Adrenal gland (tissue), 5 donors: ENCODE measurements at regions not wholly inside any gene's neighbourhood (a gene's known extent, or its start where the extent isn't known, plus 50 kb on each side); places are given as distances from the start of the nearest gene placed in this dataset.

ENCODE experiments used
- CTCF ChIP-seq, 6 experiments: fragments of 450-650 bp in 4 of 6; fragments of 200-600 bp in 2 of 6; sonication (generic) in 1 of 6; IDR thresholded peaks; 1 replicate in 5 of 6; 2 replicates in 1 of 6; pipeline versions ENCODE4 v1.5.1 to v1.8.0; 2016 to 2021; ENCODE audit warnings: antibody characterized with exemption in 6 of 6, mild to moderate bottlenecking in 2 of 6, moderate library complexity in 1 of 6
- POLR2A ChIP-seq, 2 donors: fragments of 450-650 bp; IDR thresholded peaks; one replicate each; pipeline ENCODE4 v1.6.1; 2017; ENCODE audit warnings: antibody characterized with exemption in 2 of 2, mild to moderate bottlenecking in 2 of 2, moderate library complexity in 1 of 2
- donor health status: DM: no; HTN: no; CAD: no.

- TF ChIP-seq CTCF (IDR thresholded peaks at IDR 0.05) (no peak), POLR2A (IDR thresholded peaks at IDR 0.05) (no peak)
These were observed 118.5 kb upstream of the MIR17HG start for GRCh38 chr13:91228940-91229339.
